NCI-H2029 treated with DMSO at 0.1 percent for 48 hours (cell line): ENCODE measurements at regions not wholly inside any gene's neighbourhood (a gene's known extent, or its start where the extent isn't known, plus 50 kb on each side); places are given as distances from the start of the nearest gene placed in this dataset.

Experiments used
- DNase-seq: peaks from one replicate; lab custom pipeline; 2025; lab: John Stamatoyannopoulos, UW

DNA sequence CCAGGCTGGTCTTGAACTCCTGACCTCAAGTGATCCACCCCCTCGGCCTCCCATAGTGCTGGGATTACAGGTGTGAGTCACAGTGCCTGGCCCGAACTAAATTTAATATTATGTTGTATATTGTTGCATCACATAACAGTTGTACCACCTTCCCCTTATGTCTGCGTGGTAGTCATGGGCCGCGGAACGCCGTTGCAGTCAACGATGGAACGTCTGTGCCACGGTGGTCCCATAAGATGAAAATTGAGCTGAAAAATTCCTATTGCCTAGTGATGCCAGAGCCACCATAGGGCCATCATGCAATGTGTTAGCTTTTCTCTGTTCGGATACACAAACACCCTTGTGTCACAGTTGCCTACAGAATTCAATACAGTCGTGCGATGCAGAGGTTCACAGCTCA is 236.1 kb downstream of the TEX29 start:
- DNase-seq: no peak

DNA sequence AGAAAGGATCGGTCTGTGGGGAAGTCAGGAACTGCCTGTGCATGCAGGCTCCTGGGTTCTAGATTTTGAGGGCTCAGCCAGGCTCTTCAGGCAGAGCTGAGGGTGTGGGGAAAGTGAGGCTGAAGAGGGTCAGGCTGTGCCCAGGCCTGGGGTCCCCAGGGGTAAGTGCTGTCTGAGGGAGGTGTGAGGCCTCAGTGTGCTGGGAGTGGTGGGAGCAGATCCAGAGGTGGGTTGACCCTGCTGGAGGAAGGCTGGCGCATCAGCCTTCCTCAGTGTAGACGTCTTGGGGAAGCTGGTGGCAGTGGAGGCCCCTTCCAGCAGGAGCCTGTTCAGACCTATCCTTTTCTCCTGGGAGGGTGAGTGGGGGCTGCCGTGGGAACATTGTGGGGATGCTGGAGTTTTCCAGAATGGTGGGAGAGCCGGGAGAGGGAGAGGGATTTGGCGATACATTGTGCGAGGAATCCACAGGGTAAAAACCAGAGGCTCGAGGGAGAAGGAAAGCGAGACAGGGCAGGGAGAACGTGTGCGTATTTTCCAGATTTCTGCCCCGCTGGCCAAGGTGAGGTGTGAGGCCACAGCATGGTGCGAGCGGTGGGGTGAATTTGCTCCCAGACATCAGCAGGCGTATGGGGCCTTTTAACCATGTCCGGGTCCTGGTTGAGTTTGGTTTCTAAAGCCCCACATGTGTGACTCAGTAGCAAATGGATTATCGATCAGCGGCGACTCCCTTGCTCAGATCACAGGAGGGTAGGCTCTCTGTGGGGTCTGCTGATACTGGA is 237.7 kb downstream of the TEX29 start:
- DNase-seq: no peak

- DNase-seq: no peak
These were observed 238.3 kb downstream of the TEX29 start for GRCh38 chr13:111558700-111559088.

DNA sequence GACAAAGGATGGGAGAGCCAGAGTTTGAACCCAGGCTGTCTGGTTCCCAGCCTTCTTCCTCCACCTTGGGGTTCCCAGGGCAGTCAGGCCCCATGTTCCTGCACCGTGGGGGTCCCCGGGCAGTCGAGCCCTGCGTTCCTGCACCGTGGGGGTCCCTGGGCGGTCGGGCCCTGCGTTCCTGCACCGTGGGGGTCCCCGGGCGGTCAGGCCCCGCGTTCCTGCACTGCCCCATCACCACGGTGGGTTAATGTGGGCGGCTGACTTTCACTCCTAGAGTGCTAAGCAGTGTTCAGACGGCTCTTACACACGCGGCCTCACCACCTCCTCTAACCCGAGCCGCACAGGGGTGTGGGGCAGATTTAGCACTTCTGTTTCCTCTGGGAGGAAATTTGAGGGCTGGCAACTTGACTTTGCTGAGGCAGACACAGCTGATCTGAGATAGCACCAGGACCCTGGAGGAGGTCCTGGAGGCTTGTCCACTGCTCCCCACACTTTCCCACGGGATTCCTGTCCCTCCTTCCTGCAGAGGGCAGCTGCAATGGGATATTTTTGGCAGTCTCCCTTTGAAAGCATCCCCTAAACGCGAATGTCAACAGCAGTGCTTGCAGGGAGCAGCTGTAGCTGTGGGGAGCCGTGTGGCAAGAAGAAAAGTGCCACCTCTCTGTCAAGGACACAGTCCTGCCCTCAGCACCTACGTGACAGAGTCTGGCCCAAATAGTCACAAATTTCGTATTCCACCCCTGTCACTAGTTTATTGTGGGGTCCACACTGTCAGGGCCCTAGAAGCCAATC is 239.4 kb downstream of the TEX29 start:
- no peak for DNase-seq

- no peak for DNase-seq
These were observed 240.8 kb downstream of the TEX29 start for GRCh38 chr13:111561091-111561781.

GRCh38 chr13:111562716-111563115 is 242.3 kb downstream of the TEX29 start:
- DNase-seq: no peak

DNA sequence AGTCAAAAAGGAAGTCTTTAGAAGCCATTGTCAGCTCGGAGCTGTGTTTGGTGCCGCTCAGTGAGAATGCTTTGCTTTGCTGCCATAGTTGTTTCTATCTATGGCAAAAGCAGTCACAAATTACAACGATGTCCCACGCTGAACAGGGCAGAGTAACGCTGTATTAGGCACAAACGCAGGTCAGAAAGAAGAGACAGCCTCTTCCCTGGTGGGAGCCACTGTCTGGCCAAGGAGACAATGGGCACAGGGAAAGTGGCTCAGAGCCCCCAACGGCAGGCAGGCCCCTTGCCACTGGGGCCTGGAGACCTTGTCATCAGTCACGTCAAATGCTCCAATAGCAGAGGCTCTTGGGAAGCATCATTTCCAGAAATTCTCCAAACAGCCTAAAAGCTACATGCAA is 244.2 kb downstream of the TEX29 start:
- no peak for DNase-seq

DNA sequence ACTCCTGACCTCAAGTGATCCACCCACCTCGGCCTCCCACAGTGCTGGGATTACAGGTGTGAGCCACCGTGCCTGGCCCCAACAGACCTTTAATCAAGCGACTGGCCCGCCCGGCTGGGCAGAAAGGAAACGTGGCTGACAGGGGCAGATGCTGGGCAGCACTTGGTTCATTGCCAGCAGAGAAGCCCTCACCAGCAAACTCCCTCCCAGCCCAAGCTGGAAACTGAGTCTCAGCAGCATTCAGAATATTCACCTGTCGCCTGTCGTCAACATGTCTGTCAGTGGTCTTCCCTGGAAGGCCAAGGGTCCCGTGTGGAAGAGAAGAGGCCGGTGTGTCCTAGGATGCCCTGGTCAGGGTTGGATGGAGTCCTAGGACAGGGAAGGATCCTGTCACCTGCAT is 245.0 kb downstream of the TEX29 start:
- no peak for DNase-seq

DNA sequence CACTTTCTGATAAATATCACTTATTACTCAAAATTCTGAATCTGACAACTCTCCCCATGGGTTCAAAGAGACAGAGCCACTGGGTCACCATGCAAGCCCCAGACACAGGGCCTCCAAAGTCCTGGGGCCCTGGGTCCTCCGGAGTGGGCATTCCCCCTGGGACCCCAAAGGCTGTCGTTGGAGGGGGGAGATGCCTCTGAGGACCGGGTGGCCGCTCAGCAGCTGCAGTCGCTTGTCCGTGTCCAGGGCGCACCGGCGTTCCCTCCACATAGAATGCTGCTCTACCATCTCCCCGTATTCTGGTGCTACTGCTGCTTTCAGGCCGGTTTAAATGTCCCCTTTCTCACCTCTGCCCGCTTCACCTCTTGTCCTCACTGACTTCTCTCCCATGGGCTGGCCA is 246.1 kb downstream of the TEX29 start:
- no peak for DNase-seq

DNA sequence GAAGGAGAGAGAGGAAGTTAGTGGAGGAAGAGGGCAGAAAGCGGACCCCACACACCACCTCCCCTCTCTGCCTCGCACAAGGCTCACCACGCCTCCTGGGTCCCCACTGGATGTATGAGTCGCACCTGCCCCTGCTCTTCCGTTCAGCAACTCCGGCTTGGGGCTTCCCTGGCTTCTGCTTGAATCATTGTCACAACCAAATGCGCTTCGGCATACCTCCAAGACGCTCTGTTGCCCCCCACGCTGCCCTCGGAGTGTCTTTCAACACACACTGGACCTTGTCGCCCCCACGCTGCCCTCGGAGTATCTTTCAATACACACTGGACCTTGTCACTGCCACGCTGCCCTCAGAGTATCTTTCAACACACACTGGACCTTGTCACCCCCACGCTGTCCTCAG is 247.2 kb downstream of the TEX29 start:
- DNase-seq: no peak

GRCh38 chr13:111568290-111568689 is 247.8 kb downstream of the TEX29 start:
- DNase-seq: no peak

- no peak for DNase-seq
These were observed 250.5 kb downstream of the TEX29 start for GRCh38 chr13:111570911-111571310.

GRCh38 chr13:111572956-111573761 is 252.7 kb downstream of the TEX29 start:
- peak; percentile 85 for DNase-seq

DNA sequence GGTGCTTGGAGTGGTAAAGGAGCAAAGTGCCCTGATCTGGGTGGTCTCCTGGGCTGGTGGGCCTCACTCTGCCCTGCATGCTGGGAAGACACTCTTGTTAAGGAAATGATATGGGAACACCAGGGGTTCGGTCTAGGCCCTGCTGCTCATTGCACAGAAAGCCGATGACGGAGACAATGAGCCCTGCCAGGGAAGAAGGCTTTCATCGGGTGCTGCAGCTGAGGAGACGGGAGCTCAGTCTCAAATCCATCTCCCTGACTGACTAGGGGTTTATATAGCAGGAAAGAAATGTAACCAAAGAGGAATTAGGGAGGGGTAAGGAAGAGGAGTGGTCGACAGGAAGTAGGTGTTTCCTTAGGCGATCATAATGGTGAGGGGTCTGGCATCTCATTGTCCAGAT is 253.4 kb downstream of the TEX29 start:
- DNase-seq: no peak

- DNase-seq: no peak
These were observed 254.8 kb downstream of the TEX29 start for GRCh38 chr13:111575276-111575675.

DNA sequence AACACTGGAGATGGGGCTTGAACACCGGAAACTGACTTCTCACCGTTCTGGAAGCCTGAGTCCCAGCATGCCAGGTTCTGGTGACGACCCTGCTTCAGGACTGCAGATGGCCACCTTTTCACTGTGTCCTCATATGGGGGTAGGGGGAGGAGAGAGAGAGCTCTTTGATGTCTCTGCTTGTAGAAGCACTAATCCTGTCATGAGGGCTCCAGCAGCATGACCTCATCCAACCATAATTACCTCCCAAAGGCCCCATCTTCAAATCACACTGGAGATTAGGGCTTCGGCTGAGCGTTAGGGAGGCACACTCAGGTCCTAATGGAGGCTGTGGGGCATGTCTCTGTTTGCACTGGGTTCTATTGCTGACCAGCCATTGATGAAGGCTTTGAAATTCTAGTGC is 255.3 kb downstream of the TEX29 start:
- DNase-seq: no peak

DNA sequence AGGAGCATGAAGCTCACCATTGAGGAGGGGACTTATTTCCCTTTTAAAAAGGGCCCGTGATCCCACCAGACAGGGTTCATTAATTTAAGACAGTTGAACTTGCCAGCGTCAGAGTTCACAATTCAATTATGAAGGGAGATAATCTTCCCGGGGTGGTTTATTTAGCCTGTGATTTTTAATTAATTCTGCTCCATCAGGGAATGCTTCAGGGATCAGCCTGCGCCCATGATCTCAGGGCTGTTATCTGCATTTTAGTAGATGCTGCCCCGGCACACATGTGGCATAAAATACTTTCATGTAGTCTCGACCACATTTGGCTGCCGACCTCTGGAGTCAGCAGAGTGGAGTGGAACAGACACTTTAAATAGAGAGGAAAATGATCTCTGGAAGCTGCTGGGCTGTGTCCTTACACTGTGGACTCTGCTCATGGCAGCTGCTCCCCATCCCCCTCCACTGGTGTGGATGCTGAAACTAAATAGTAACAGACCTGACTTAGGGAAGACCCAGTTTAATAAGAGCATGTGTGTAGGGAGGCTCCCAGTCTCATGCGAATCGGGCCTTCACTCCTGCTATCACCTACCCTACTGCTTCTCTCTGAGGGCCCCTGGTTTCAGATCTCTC is 256.9 kb downstream of the TEX29 start:
- DNase-seq: no peak

- DNase-seq: no peak
These were observed 257.6 kb downstream of the TEX29 start for GRCh38 chr13:111577956-111578605.

DNA sequence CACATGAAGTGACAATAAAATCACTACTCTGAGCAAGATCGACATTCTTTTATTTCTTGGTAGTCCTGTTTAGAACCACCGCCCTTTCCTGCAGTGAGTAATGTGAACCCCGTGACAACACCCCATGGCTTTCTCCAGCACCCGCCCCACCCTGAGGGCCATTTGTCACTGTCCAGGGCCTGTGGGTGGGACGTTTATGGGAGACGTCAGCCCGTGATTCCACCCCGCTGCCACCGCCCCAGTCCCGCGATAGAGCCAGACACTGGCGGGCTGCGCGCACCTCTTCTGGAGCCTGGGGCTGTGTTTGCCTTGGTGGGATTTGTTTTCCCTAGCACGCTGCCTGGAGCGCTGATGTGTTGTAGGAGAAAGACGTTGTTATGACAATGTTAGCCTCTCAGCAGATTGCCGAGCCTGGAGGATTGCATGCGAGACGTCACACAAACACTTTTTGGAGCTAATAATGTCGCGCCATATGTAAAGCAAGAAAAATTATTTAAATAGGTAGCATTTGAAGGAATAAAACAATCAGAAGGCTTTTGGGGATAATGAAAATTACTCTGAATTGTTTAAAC is 263.7 kb downstream of the TEX29 start:
- DNase-seq: no peak

- no peak for DNase-seq
These were observed 264.4 kb downstream of the TEX29 start for GRCh38 chr13:111584870-111585269.

GRCh38 chr13:111586291-111586690 is 265.8 kb downstream of the TEX29 start:
- DNase-seq: no peak
